Cardiac fibroblast (primary cell): ENCODE measurements at regions not wholly inside any gene's neighbourhood (a gene's known extent, or its start where the extent isn't known, plus 50 kb on each side); places are given as distances from the start of the nearest gene placed in this dataset.

Source experiments
- DNase-seq, 2 donors: peaks; one replicate each; pipeline versions ENCODE4 v3.0.0 to v3.0.0-alpha.2; 2010; ENCODE audit warnings: low read depth in 2 of 2
- H3K4me3 ChIP-seq, 2 donors: replicated peaks in 1 of 2; 1 replicate in 1 of 2; 2 replicates in 1 of 2; pipeline ENCODE4 v1.5.1; 2011; ENCODE audit warnings: low read depth in 2 of 2, low read length in 2 of 2, mild to moderate bottlenecking in 2 of 2, moderate library complexity in 1 of 2
- CTCF ChIP-seq: IDR thresholded peaks from one replicate; pipeline ENCODE4 v1.5.1; 2011; ENCODE audit warnings: low read depth, mild to moderate bottlenecking, low read length, inconsistent platforms

GRCh38 chr17:69733171-69734012, 318.9 kb downstream of the MAP2K6 start:
- TF ChIP-seq CTCF, result no peak
- no peak overlapping the region for H3K4me3 ChIP-seq
- DNase-seq, result peak; percentile 59 to 79

GRCh38 chr17:69734656-69735055, 320.2 kb downstream of the MAP2K6 start:
- no peak for DNase-seq
- TF ChIP-seq CTCF, result no peak
- H3K4me3 ChIP-seq, result no peak overlapping the region

GRCh38 chr17:69735285-69735684, 320.8 kb downstream of the MAP2K6 start:
- no peak for TF ChIP-seq CTCF
- no peak overlapping the region for H3K4me3 ChIP-seq
- DNase-seq, result no peak

GRCh38 chr17:69743091-69743490, 328.6 kb downstream of the MAP2K6 start:
- DNase-seq, result peak in 1 of 2 donors; percentile 28
- no peak overlapping the region for H3K4me3 ChIP-seq
- TF ChIP-seq CTCF, result no peak

- no peak overlapping the region for H3K4me3 ChIP-seq
- no peak for TF ChIP-seq CTCF
- DNase-seq, result no peak
Measured at GRCh38 chr17:69744512-69745070, 330.1 kb downstream of the MAP2K6 start.

- no peak overlapping the region for H3K4me3 ChIP-seq
- TF ChIP-seq CTCF, result no peak
- DNase-seq, result no peak
Measured at GRCh38 chr17:69749911-69750310, 325.1 kb upstream of the KCNJ16 start.
